NT2/D1 (cell line): ENCODE measurements at regions not wholly inside any gene's neighbourhood (a gene's known extent, or its start where the extent isn't known, plus 50 kb on each side); places are given as distances from the start of the nearest gene placed in this dataset.

ENCODE experiments used
- DNase-seq: peaks from one replicate; pipeline ENCODE4 v3.0.0-alpha.2; 2011; ENCODE audit warnings: low read depth, low spot score
- H3K27me3 ChIP-seq: 2 replicates; pipeline ENCODE4 v1.6.0; 2011; ENCODE audit warnings: mild to moderate bottlenecking; ENCODE audit not compliant: insufficient read length, insufficient read depth
- H3K36me3 ChIP-seq: 2 replicates; pipeline ENCODE4 v1.6.1; 2011; ENCODE audit warnings: mild to moderate bottlenecking, low read length, mixed read lengths; ENCODE audit not compliant: insufficient read depth, insufficient read length
- H3K4me1 ChIP-seq: 2 replicates; pipeline ENCODE4 v1.5.1; 2011; ENCODE audit not compliant: insufficient read depth, insufficient read length
- H3K4me3 ChIP-seq: 2 replicates; pipeline ENCODE4 v1.5.1; 2011; ENCODE audit warnings: low read depth; ENCODE audit not compliant: insufficient read length
- H3K9ac ChIP-seq: 2 replicates; pipeline ENCODE4 v1.6.0; 2011; ENCODE audit warnings: low read depth; ENCODE audit not compliant: insufficient read length
- H3K9me3 ChIP-seq: 2 replicates; pipeline ENCODE4 v1.5.1; 2011; ENCODE audit warnings: mild to moderate bottlenecking, low read length; ENCODE audit not compliant: insufficient read depth
- SUZ12 ChIP-seq: IDR thresholded peaks from 2 replicates; pipeline ENCODE4 v1.6.1; 2011; ENCODE audit not compliant: insufficient read length, insufficient read depth; ENCODE audit errors: extremely low read depth
- YY1 ChIP-seq: IDR thresholded peaks from 2 replicates; pipeline ENCODE4 v1.6.1; 2011; ENCODE audit not compliant: insufficient read length, insufficient read depth
- ZNF274 ChIP-seq: IDR thresholded peaks from 2 replicates; pipeline ENCODE4 v1.6.1; 2011; ENCODE audit warnings: mild to moderate bottlenecking, low read depth, low read length

- H3K9ac ChIP-seq, result no peak overlapping the region
- TF ChIP-seq YY1, result no peak
- no peak for TF ChIP-seq SUZ12
- TF ChIP-seq ZNF274, result no peak
Measured at GRCh38 chr7:131095346-131095745, 232.3 kb upstream of the MKLN1 start.

GRCh38 chr7:131096267-131096927 lies 231.3 kb upstream of the MKLN1 start:
- Histone ChIP-seq H3K4me1 (no peaks in the 10 kb centered on the region), H3K36me3 (peaks cover 4% of the 10 kb centered on the region), H3K9me3 (no peaks in the 10 kb centered on the region), H3K9ac (no peak overlapping the region), H3K27me3 (no peaks in the 10 kb centered on the region), H3K4me3 (no peak overlapping the region)
- DNase-seq, result no peak
- TF ChIP-seq ZNF274 (no peak), YY1 (no peak), SUZ12 (no peak)

More at GRCh38 chr7:131095346-131095745, 232.3 kb upstream of the MKLN1 start:
- Histone ChIP-seq H3K9me3 (no peaks in the 10 kb centered on the region), H3K4me3 (no peak overlapping the region), H3K36me3 (peaks cover 4% of the 10 kb centered on the region), H3K4me1 (no peaks in the 10 kb centered on the region), H3K27me3 (no peaks in the 10 kb centered on the region)
- DNase-seq, result no peak

- peaks cover 4% of the 10 kb centered on the region for H3K36me3 ChIP-seq
Measured at GRCh38 chr7:131097662-131098376, 229.9 kb upstream of the MKLN1 start.

GRCh38 chr7:131098527-131098926 lies 229.1 kb upstream of the MKLN1 start:
- TF ChIP-seq YY1 (no peak), SUZ12 (no peak), ZNF274 (no peak)

More at GRCh38 chr7:131097662-131098376, 229.9 kb upstream of the MKLN1 start:
- Histone ChIP-seq H3K4me1 (no peaks in the 10 kb centered on the region), H3K9me3 (no peaks in the 10 kb centered on the region), H3K9ac (no peak overlapping the region), H3K4me3 (no peak overlapping the region), H3K27me3 (no peaks in the 10 kb centered on the region)
- TF ChIP-seq SUZ12, result no peak
- TF ChIP-seq YY1, result no peak
- TF ChIP-seq ZNF274, result no peak
- DNase-seq, result no peak

GRCh38 chr7:131100357-131101054 lies 227.2 kb upstream of the MKLN1 start:
- H3K36me3 ChIP-seq, result peaks cover 4% of the 10 kb centered on the region
- no peaks in the 10 kb centered on the region for H3K9me3 ChIP-seq
- no peaks in the 10 kb centered on the region for H3K4me1 ChIP-seq
- no peak for DNase-seq
- no peak overlapping the region for H3K9ac ChIP-seq
- no peak for TF ChIP-seq SUZ12
- TF ChIP-seq YY1, result no peak
- TF ChIP-seq ZNF274, result no peak
- H3K4me3 ChIP-seq, result no peak overlapping the region
- peaks cover 16% of the 10 kb centered on the region for H3K27me3 ChIP-seq

More at GRCh38 chr7:131098527-131098926, 229.1 kb upstream of the MKLN1 start:
- H3K4me1 ChIP-seq, result no peaks in the 10 kb centered on the region
- H3K9me3 ChIP-seq, result no peaks in the 10 kb centered on the region
- no peak overlapping the region for H3K4me3 ChIP-seq
- peaks cover 4% of the 10 kb centered on the region for H3K36me3 ChIP-seq
- H3K9ac ChIP-seq, result no peak overlapping the region
- no peak for DNase-seq
- no peaks in the 10 kb centered on the region for H3K27me3 ChIP-seq

- Histone ChIP-seq H3K9ac (no peak overlapping the region), H3K9me3 (no peaks in the 10 kb centered on the region), H3K36me3 (peaks cover 1% of the 10 kb centered on the region), H3K27me3 (peaks cover 37% of the 10 kb centered on the region), H3K4me1 (peaks cover 5% of the 10 kb centered on the region), H3K4me3 (no peak overlapping the region)
- no peak for DNase-seq
- TF ChIP-seq ZNF274 (no peak), YY1 (no peak), SUZ12 (no peak)
Measured at GRCh38 chr7:131103997-131104396, 223.7 kb upstream of the MKLN1 start.
